GM12878 (cell line): ENCODE measurements at regions not wholly inside any gene's neighbourhood (a gene's known extent, or its start where the extent isn't known, plus 50 kb on each side); places are given as distances from the start of the nearest gene placed in this dataset.

Source experiments
- ATAC-seq: fragments of 200-7000 bp; cut with Tn5 transposase; 3 replicates; pipeline ENCODE4 v1.9.1; 2020; ENCODE audit warnings: mild to moderate bottlenecking, moderate library complexity
- BruUV-seq: library from RNA; stranded (reverse); fragments of 400-500 nt; replicated peaks from 2 replicates; lab custom pipeline; 2021; lab: Mats Ljungman, UMichigan
- CTCF ChIA-PET: fragments of 300-600 bp; sonication (Branson Sonifier 250); formaldehyde crosslinking; extraction: SDS; loops from one replicate; lab custom pipeline; 2021; ENCODE audit warnings: inconsistent platforms; lab: Yijun Ruan, JAX
- POLR2A ChIA-PET: fragments of 350-600 bp; formaldehyde crosslinking; extraction: SDS; loops from one replicate; lab custom pipeline; 2021; ENCODE audit warnings: inconsistent platforms; lab: Charles Lee
- RAD21 ChIA-PET: fragments of 300-600 bp; sonication (Branson Sonifier 250); formaldehyde crosslinking; loops from one replicate; lab custom pipeline; 2023; ENCODE audit warnings: antibody characterized with exemption; ENCODE audit not compliant: unreplicated experiment; lab: Charles Lee
- SMC1A ChIA-PET: fragments of 300-600 bp; sonication (Branson Sonifier 250); formaldehyde crosslinking; loops from one replicate; lab custom pipeline; 2023; ENCODE audit not compliant: unreplicated experiment, uncharacterized antibody; lab: Charles Lee
- DNase-seq: peaks from one replicate; pipeline ENCODE4 v3.0.0-alpha.2; 2011; ENCODE audit warnings: low read depth, low spot score
- FAIRE-seq: peaks from 3 replicates; lab custom pipeline; 2011; peaks lifted over from hg19 to GRCh38; lab: Jason Lieb, UNC
- H2AFZ ChIP-seq: 2 replicates; pipeline ENCODE4 v1.6.0; 2011; ENCODE audit warnings: low read depth, low read length, control low read depth; ENCODE audit not compliant: control insufficient read depth
- H3K27ac ChIP-seq: 2 replicates; pipeline ENCODE4 v1.5.1; 2011; ENCODE audit warnings: control low read depth; ENCODE audit not compliant: control insufficient read depth, insufficient read depth
- H3K27me3 ChIP-seq, 2 experiments: replicated peaks in 1 of 2; 2 replicates each; pipeline versions ENCODE4 v1.6.0 to v1.6.1; 2011; ENCODE audit warnings: low read length in 1 of 2; ENCODE audit not compliant: control insufficient read depth in 2 of 2, insufficient read depth in 2 of 2
- H3K36me3 ChIP-seq, 2 experiments: 2 replicates each; pipeline ENCODE4 v1.5.1; 2011; ENCODE audit warnings: low read length in 1 of 2; ENCODE audit not compliant: control insufficient read depth in 2 of 2, insufficient read depth in 2 of 2
- H3K4me1 ChIP-seq: 2 replicates; pipeline ENCODE4 v1.6.1; 2011; ENCODE audit warnings: mild to moderate bottlenecking, low read length, moderate library complexity, mixed read lengths; ENCODE audit not compliant: control insufficient read depth, insufficient read depth
- H3K4me2 ChIP-seq: 2 replicates; pipeline ENCODE4 v1.6.0; 2011; ENCODE audit warnings: control low read depth; ENCODE audit not compliant: control insufficient read depth, insufficient read depth
- H3K4me3 ChIP-seq: fragments of 200-600 bp; sonication (generic); 2 replicates; pipeline ENCODE4 v1.5.1; 2016
- H3K79me2 ChIP-seq: 2 replicates; pipeline ENCODE4 v1.6.0; 2011; ENCODE audit warnings: low read length; ENCODE audit not compliant: control insufficient read depth, insufficient read depth
- H3K9ac ChIP-seq: 2 replicates; pipeline ENCODE4 v1.8.0; 2011; ENCODE audit warnings: low read length, control low read depth, mixed read lengths; ENCODE audit not compliant: control insufficient read depth, insufficient read depth
- H3K9me3 ChIP-seq: replicated peaks from 3 replicates; pipeline ENCODE4 v1.5.1; 2011; ENCODE audit warnings: mild to moderate bottlenecking, low read length; ENCODE audit not compliant: control insufficient read depth, insufficient read depth
- H4K20me1 ChIP-seq: 2 replicates; pipeline ENCODE4 v1.6.0; 2011; ENCODE audit not compliant: control insufficient read depth, insufficient read depth
- ATF7 ChIP-seq: fragments of 450-650 bp; IDR thresholded peaks from 2 replicates; pipeline ENCODE4 v1.6.1; 2016; ENCODE audit warnings: low read depth, mild to moderate bottlenecking
- MEF2A ChIP-seq: IDR thresholded peaks from 2 replicates; pipeline ENCODE4 v1.6.1; 2011; ENCODE audit warnings: low read depth, mild to moderate bottlenecking, low read length, moderate library complexity; ENCODE audit not compliant: insufficient read depth
- SIN3A ChIP-seq: IDR thresholded peaks from 2 replicates; pipeline ENCODE4 v1.6.1; 2012; ENCODE audit warnings: low read depth, low read length, improper control_type of control experiment
- TARDBP ChIP-seq: IDR thresholded peaks from 2 replicates; pipeline ENCODE4 v1.6.1; 2016; ENCODE audit warnings: borderline replicate concordance
- WGBS: methylation state at CpG from one replicate; pipeline ENCODE4 v1.1.6; 2016; ENCODE audit warnings: low lambda C conversion rate; ENCODE audit not compliant: insufficient replicate concordance, insufficient coverage; ENCODE audit errors: missing lambda C conversion rate; 5-methylcytosine and 5-hydroxymethylcytosine counted together
- in situ Hi-C: fragments of 300-500 bp; cut with MboI; formaldehyde crosslinking; loops from 9 replicates; pipeline ENCODE4 v1.14.3; 2018; ENCODE audit warnings: mixed read lengths
- intact Hi-C: fragments of 100-400 bp; cut with micrococcal nuclease; formaldehyde crosslinking; loops from one replicate; pipeline ENCODE4 v1.14.2; 2022; ENCODE audit not compliant: unreplicated experiment
- TF ChIP-seq, protein P1 (sequence below), 3 experiments: IDR thresholded peaks in 2 of 3; conservative IDR thresholded peaks in 1 of 3; 2 replicates each; pipeline ENCODE4 v1.5.1; 2011; ENCODE audit warnings: low read depth in 3 of 3, low read length in 3 of 3, mild to moderate bottlenecking in 3 of 3, control low read depth in 2 of 3, moderate library complexity in 2 of 3, inconsistent platforms in 1 of 3, mixed read lengths in 1 of 3; ENCODE audit not compliant: control insufficient read depth in 2 of 3, insufficient read depth in 1 of 3; ENCODE audit errors: extremely low read depth in 1 of 3

DNA sequence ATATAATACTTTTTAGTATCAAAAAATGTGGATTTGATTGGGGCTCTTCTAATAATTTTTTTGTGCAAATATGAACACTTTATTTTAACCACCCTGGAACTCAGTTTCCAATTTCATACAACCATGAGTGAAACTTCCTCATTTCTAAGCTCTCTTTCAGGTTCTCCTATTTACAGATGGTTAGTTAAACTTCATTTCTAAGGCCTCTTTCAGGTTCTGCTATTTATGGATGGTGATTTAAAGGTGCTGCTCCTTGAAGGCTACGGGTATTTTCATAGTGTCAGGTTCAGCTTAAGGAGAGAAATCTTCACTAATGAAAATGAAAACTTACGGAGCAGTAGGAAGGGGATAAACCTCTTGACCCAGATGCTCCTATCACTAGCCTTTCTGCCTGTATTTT is 568.3 kb downstream of the KIF20B start:
- no TSS peak for BruUV-seq
- H3K9me3 ChIP-seq = no peaks in the 10 kb centered on the region
- FAIRE-seq (peak; percentile 74), DNase-seq (no peak), ATAC-seq (peak; percentile 62)
- no peaks in the 10 kb centered on the region for H4K20me1 ChIP-seq
- WGBS = 0% methylated on average over 2 of the region's 2 CpGs
- ChIA-PET SMC1A (interaction anchor here (0.8 to 1.9 kb wide), 3 partner anchors 9 to 49 kb away, joined by 3 to 5 read pairs (median 3); no protein-coding TSS in a partner anchor), RAD21 (no interaction called here), CTCF (no interaction called here), POLR2A (no interaction called here)
- H3K4me1 ChIP-seq = no peaks in the 10 kb centered on the region
- H3K4me2 ChIP-seq = no peak overlapping the region
- no peak overlapping the region for H3K9ac ChIP-seq
- no peaks in the 10 kb centered on the region for H3K36me3 ChIP-seq
- H3K27me3 ChIP-seq = no peaks in the 10 kb centered on the region
- TF ChIP-seq TARDBP (no peak), MEF2A (0 out of 2 replicates have a peak, but pooled peaks have one; percentile 33), SIN3A (no peak), ATF7 (no peak)
- TF ChIP-seq, protein P1, sequence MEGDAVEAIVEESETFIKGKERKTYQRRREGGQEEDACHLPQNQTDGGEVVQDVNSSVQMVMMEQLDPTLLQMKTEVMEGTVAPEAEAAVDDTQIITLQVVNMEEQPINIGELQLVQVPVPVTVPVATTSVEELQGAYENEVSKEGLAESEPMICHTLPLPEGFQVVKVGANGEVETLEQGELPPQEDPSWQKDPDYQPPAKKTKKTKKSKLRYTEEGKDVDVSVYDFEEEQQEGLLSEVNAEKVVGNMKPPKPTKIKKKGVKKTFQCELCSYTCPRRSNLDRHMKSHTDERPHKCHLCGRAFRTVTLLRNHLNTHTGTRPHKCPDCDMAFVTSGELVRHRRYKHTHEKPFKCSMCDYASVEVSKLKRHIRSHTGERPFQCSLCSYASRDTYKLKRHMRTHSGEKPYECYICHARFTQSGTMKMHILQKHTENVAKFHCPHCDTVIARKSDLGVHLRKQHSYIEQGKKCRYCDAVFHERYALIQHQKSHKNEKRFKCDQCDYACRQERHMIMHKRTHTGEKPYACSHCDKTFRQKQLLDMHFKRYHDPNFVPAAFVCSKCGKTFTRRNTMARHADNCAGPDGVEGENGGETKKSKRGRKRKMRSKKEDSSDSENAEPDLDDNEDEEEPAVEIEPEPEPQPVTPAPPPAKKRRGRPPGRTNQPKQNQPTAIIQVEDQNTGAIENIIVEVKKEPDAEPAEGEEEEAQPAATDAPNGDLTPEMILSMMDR (IDR thresholded peaks at IDR 0.05 in 2 of 3, conservative IDR thresholded peaks at IDR 0.05 in 1 of 3; ENCODE audit: control insufficient read depth in 2 of 3, extremely low read depth in 1 of 3, insufficient read depth in 1 of 3, low read depth in 3 of 3, low read length in 3 of 3) = no peak
- intact Hi-C loops = no loop called here
- in situ Hi-C loops = no loop called here
- H3K27ac ChIP-seq = no peak overlapping the region
- no peaks in the 10 kb centered on the region for H3K79me2 ChIP-seq
- no peak overlapping the region for H2AFZ ChIP-seq
- no peak overlapping the region for H3K4me3 ChIP-seq
